ENCODE measurements at regions not wholly inside any gene's neighbourhood (a gene's known extent, or its start where the extent isn't known, plus 50 kb on each side); places are given as distances from the start of the nearest gene placed in this dataset.

DNA sequence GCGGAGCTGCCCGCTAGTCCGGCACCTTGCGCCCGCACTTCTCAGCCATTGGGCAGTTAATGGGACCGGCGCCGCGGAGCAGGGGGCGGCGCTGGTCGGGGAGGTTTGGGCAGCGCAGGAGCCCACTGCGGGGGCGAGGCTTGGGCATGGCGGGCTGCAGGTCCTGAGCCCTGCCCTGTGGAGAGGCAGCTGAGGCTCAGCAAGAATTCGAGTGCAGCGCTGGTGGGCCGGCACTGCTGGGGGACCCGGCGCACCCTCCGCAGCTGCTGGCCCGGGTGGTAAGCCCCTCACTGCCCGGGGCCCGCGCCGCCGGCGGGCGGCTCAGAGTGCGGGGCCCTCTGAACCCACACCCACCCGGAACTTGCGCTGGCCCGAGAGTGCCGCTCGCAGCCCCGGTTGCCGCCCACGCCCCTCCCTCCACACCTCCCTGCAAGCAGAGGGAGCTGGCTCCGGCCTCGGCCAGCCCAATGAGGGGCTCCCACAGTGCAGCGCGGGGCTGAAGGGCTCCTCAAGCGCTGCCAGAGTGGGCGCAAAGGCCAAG lies 835.0 kb downstream of the TBL1XR1 start:
- TF ChIP-seq, protein P1, sequence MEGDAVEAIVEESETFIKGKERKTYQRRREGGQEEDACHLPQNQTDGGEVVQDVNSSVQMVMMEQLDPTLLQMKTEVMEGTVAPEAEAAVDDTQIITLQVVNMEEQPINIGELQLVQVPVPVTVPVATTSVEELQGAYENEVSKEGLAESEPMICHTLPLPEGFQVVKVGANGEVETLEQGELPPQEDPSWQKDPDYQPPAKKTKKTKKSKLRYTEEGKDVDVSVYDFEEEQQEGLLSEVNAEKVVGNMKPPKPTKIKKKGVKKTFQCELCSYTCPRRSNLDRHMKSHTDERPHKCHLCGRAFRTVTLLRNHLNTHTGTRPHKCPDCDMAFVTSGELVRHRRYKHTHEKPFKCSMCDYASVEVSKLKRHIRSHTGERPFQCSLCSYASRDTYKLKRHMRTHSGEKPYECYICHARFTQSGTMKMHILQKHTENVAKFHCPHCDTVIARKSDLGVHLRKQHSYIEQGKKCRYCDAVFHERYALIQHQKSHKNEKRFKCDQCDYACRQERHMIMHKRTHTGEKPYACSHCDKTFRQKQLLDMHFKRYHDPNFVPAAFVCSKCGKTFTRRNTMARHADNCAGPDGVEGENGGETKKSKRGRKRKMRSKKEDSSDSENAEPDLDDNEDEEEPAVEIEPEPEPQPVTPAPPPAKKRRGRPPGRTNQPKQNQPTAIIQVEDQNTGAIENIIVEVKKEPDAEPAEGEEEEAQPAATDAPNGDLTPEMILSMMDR (IDR thresholded peaks at IDR 0.05) = no peak
- TF ChIP-seq POLR2A (IDR thresholded peaks at IDR 0.05) = no peak

Measured in Peyer's patch (tissue), 4 donors.